ENCODE measurements at regions not wholly inside any gene's neighbourhood (a gene's known extent, or its start where the extent isn't known, plus 50 kb on each side); places are given as distances from the start of the nearest gene placed in this dataset.

- Histone ChIP-seq H3K79me2 (no peaks in the 10 kb centered on the region), H2AFZ (no peak overlapping the region), H3K4me3 (no peak overlapping the region), H3K27me3 (peaks cover 21% of the 10 kb centered on the region), H3K4me2 (no peak overlapping the region), H3K36me3 (replicated peaks; ENCODE audit: insufficient read depth, low read depth) (no peaks in the 10 kb centered on the region), H4K20me1 (ENCODE audit: insufficient read depth, poor library complexity, severe bottlenecking) (no peaks in the 10 kb centered on the region), H3K9me2 (replicated peaks; ENCODE audit: insufficient read depth) (no peaks in the 10 kb centered on the region), H3K27ac (no peak overlapping the region), H3K4me1 (ENCODE audit: insufficient read depth) (peaks cover 1% of the 10 kb centered on the region), H3K9me3 (ENCODE audit: low read depth) (no peaks in the 10 kb centered on the region)
- DNase-seq (ENCODE audit: low spot score), result no peak
- TF ChIP-seq CTCF (IDR thresholded peaks at IDR 0.05; ENCODE audit: poor library complexity), result no peak
- no peak for TF ChIP-seq EZH2 (IDR thresholded peaks at IDR 0.05; ENCODE audit: borderline replicate concordance)
- TF ChIP-seq EZH2phosphoT487 (IDR thresholded peaks at IDR 0.05; ENCODE audit: low read depth, severe bottlenecking, unreplicated experiment), result no peak
- 70% methylated on average over 9 of the region's 9 CpGs for WGBS (ENCODE audit: low lambda C conversion rate, missing lambda C conversion rate)
Observed at GRCh38 chr16:86990451-86990850, 326.7 kb downstream of the C16orf95 start.

GRCh38 chr16:86991679-86992078, 325.5 kb downstream of the C16orf95 start:
- Histone ChIP-seq H3K4me2 (no peak overlapping the region), H3K27me3 (peaks cover 25% of the 10 kb centered on the region), H3K4me3 (no peak overlapping the region), H3K36me3 (replicated peaks; ENCODE audit: insufficient read depth, low read depth) (no peaks in the 10 kb centered on the region), H2AFZ (no peak overlapping the region), H3K79me2 (no peaks in the 10 kb centered on the region), H3K4me1 (ENCODE audit: insufficient read depth) (no peaks in the 10 kb centered on the region), H3K27ac (no peak overlapping the region), H3K9me2 (replicated peaks; ENCODE audit: insufficient read depth) (no peaks in the 10 kb centered on the region), H4K20me1 (ENCODE audit: insufficient read depth, poor library complexity, severe bottlenecking) (no peaks in the 10 kb centered on the region), H3K9me3 (ENCODE audit: low read depth) (no peaks in the 10 kb centered on the region)
- TF ChIP-seq CTCF (IDR thresholded peaks at IDR 0.05; ENCODE audit: poor library complexity) (no peak), EZH2phosphoT487 (IDR thresholded peaks at IDR 0.05; ENCODE audit: low read depth, severe bottlenecking, unreplicated experiment) (no peak), EZH2 (IDR thresholded peaks at IDR 0.05; ENCODE audit: borderline replicate concordance) (no peak)
- DNase-seq (ENCODE audit: low spot score), result no peak
- WGBS (ENCODE audit: low lambda C conversion rate, missing lambda C conversion rate), result 44% methylated on average over 4 of the region's 4 CpGs

- Histone ChIP-seq H3K27ac (no peak overlapping the region), H4K20me1 (ENCODE audit: insufficient read depth, poor library complexity, severe bottlenecking) (no peaks in the 10 kb centered on the region), H3K4me1 (ENCODE audit: insufficient read depth) (no peaks in the 10 kb centered on the region), H3K4me3 (no peak overlapping the region), H2AFZ (no peak overlapping the region), H3K27me3 (peaks cover 25% of the 10 kb centered on the region), H3K79me2 (no peaks in the 10 kb centered on the region), H3K9me2 (replicated peaks; ENCODE audit: insufficient read depth) (no peaks in the 10 kb centered on the region), H3K4me2 (no peak overlapping the region), H3K36me3 (replicated peaks; ENCODE audit: insufficient read depth, low read depth) (no peaks in the 10 kb centered on the region), H3K9me3 (ENCODE audit: low read depth) (no peaks in the 10 kb centered on the region)
- no peak for DNase-seq (ENCODE audit: low spot score)
- TF ChIP-seq EZH2phosphoT487 (IDR thresholded peaks at IDR 0.05; ENCODE audit: low read depth, severe bottlenecking, unreplicated experiment), result no peak
- no peak for TF ChIP-seq CTCF (IDR thresholded peaks at IDR 0.05; ENCODE audit: poor library complexity)
- no peak for TF ChIP-seq EZH2 (IDR thresholded peaks at IDR 0.05; ENCODE audit: borderline replicate concordance)
- 84% methylated on average over 5 of the region's 5 CpGs for WGBS (ENCODE audit: low lambda C conversion rate, missing lambda C conversion rate)
Observed at GRCh38 chr16:86992587-86992986, 324.6 kb downstream of the C16orf95 start.

Data from hepatocyte (in vitro differentiated cells).